A549 (cell line): ENCODE measurements at regions not wholly inside any gene's neighbourhood (a gene's known extent, or its start where the extent isn't known, plus 50 kb on each side); places are given as distances from the start of the nearest gene placed in this dataset.

Experiments
- BCL3 ChIP-seq: fragments of >200 bp; sonication (Bioruptor Twin); formaldehyde crosslinking; IDR thresholded peaks from 3 replicates; pipeline ENCODE4 v1.6.1; 2016
- CEBPB ChIP-seq, 2 experiments: fragments of >200 bp in 1 of 2; sonication (Bioruptor Twin) in 1 of 2; formaldehyde crosslinking in 1 of 2; IDR thresholded peaks; 2 replicates each; pipeline ENCODE4 v1.6.1; 2012 to 2016
- CHD2 ChIP-seq: fragments of 150-350 bp; IDR thresholded peaks from 2 replicates; pipeline ENCODE4 v1.6.1; 2014; ENCODE audit warnings: low read length; ENCODE audit not compliant: partially characterized antibody
- CTCF ChIP-seq: fragments of >200 bp; sonication (Bioruptor Twin); formaldehyde crosslinking; IDR thresholded peaks from 3 replicates; pipeline ENCODE4 v1.5.1; 2016
- GATA3 ChIP-seq: IDR thresholded peaks from 2 replicates; pipeline ENCODE4 v1.6.1; 2012; ENCODE audit warnings: borderline replicate concordance
- KDM1A ChIP-seq: fragments of 200-600 bp; sonication (generic); IDR thresholded peaks from 2 replicates; pipeline ENCODE4 v1.6.1; 2016; ENCODE audit warnings: low read depth, mild to moderate bottlenecking
- KDM5A ChIP-seq: fragments of 200-600 bp; sonication (generic); IDR thresholded peaks from 2 replicates; pipeline ENCODE4 v1.6.1; 2016; ENCODE audit warnings: antibody characterized with exemption, mild to moderate bottlenecking
- POLR2A ChIP-seq: IDR thresholded peaks from 2 replicates; pipeline ENCODE4 v1.6.1; 2012; ENCODE audit warnings: mild to moderate bottlenecking, low read length
- RAD21 ChIP-seq, 2 experiments: fragments of >200 bp in 1 of 2; sonication (Bioruptor Twin) in 1 of 2; formaldehyde crosslinking in 1 of 2; IDR thresholded peaks in 1 of 2; conservative IDR thresholded peaks in 1 of 2; 2 replicates in 1 of 2; 3 replicates in 1 of 2; pipeline ENCODE4 v1.6.1; 2012 to 2018; ENCODE audit warnings: inconsistent platforms in 1 of 2
- RNF2 ChIP-seq: fragments of 200-600 bp; sonication (generic); IDR thresholded peaks from 2 replicates; pipeline ENCODE4 v1.6.1; 2016; ENCODE audit warnings: low read depth, mild to moderate bottlenecking, antibody characterized with exemption, moderate library complexity, borderline replicate concordance
- ZSCAN20 ChIP-seq: fragments of 250-450 bp; sonication (Bioruptor Pico); IDR thresholded peaks from 2 replicates; pipeline ENCODE4 v1.8.0; 2022; ENCODE audit warnings: mild to moderate bottlenecking, moderate library complexity
- TF ChIP-seq, protein P1 (sequence below): IDR thresholded peaks from 2 replicates; pipeline ENCODE4 v1.6.1; 2012
- TF ChIP-seq, protein P2 (sequence below): fragments of 450-650 bp; IDR thresholded peaks from 2 replicates; pipeline ENCODE4 v1.6.1; 2014; ENCODE audit warnings: antibody characterized with exemption

- TF ChIP-seq CTCF (no peak), RAD21 (conservative IDR thresholded peaks at IDR 0.05 in 1 of 2, IDR thresholded peaks at IDR 0.05 in 1 of 2) (no peak), POLR2A (no peak), GATA3 (no peak), ZSCAN20 (no peak), CHD2 (no peak), KDM1A (no peak), KDM5A (no peak), CEBPB (IDR thresholded peaks at IDR 0.05) (no peak), RNF2 (no peak), BCL3 (no peak)
- TF ChIP-seq, protein P1, sequence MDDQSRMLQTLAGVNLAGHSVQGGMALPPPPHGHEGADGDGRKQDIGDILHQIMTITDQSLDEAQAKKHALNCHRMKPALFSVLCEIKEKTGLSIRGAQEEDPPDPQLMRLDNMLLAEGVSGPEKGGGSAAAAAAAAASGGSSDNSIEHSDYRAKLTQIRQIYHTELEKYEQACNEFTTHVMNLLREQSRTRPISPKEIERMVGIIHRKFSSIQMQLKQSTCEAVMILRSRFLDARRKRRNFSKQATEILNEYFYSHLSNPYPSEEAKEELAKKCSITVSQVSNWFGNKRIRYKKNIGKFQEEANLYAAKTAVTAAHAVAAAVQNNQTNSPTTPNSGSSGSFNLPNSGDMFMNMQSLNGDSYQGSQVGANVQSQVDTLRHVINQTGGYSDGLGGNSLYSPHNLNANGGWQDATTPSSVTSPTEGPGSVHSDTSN: no peak
- TF ChIP-seq, protein P2, sequence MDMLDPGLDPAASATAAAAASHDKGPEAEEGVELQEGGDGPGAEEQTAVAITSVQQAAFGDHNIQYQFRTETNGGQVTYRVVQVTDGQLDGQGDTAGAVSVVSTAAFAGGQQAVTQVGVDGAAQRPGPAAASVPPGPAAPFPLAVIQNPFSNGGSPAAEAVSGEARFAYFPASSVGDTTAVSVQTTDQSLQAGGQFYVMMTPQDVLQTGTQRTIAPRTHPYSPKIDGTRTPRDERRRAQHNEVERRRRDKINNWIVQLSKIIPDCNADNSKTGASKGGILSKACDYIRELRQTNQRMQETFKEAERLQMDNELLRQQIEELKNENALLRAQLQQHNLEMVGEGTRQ: no peak
Measured at GRCh38 chr16:35908152-35908551, 2448.7 kb downstream of the TP53TG3F start.
